Sigmoid colon (tissue), 4 donors: ENCODE measurements at regions not wholly inside any gene's neighbourhood (a gene's known extent, or its start where the extent isn't known, plus 50 kb on each side); places are given as distances from the start of the nearest gene placed in this dataset.

Experiments used
- CTCF ChIP-seq, 4 experiments: fragments of 450-650 bp in 3 of 4; fragments of 200-600 bp in 1 of 4; IDR thresholded peaks; one replicate each; pipeline ENCODE4 v1.5.1; 2016 to 2019; ENCODE audit warnings: antibody characterized with exemption in 4 of 4, mild to moderate bottlenecking in 3 of 4, moderate library complexity in 2 of 4
- POLR2A ChIP-seq, 2 donors: fragments of 450-650 bp; IDR thresholded peaks; one replicate each; pipeline ENCODE4 v1.6.1; 2016; ENCODE audit warnings: antibody characterized with exemption in 2 of 2, mild to moderate bottlenecking in 2 of 2, moderate library complexity in 2 of 2
- POLR2AphosphoS5 ChIP-seq, 4 donors: sonication (generic); formaldehyde crosslinking; IDR thresholded peaks; one replicate each; pipeline ENCODE4 v1.6.1; 2017; ENCODE audit warnings: antibody characterized with exemption in 4 of 4

- no peak for TF ChIP-seq POLR2A (IDR thresholded peaks at IDR 0.05)
- TF ChIP-seq CTCF (IDR thresholded peaks at IDR 0.05) = no peak
- no peak for TF ChIP-seq POLR2AphosphoS5 (IDR thresholded peaks at IDR 0.05)
Observed at GRCh38 chr21:22076471-22076870, 1078.3 kb downstream of the NCAM2 start.
